ENCODE measurements at regions not wholly inside any gene's neighbourhood (a gene's known extent, or its start where the extent isn't known, plus 50 kb on each side); places are given as distances from the start of the nearest gene placed in this dataset.

- DNase-seq (ENCODE audit: low read depth in 3 of 3), result no peak
Observed at GRCh38 chr1:218677026-218677425, 331.9 kb downstream of the TGFB2 start.

DNA sequence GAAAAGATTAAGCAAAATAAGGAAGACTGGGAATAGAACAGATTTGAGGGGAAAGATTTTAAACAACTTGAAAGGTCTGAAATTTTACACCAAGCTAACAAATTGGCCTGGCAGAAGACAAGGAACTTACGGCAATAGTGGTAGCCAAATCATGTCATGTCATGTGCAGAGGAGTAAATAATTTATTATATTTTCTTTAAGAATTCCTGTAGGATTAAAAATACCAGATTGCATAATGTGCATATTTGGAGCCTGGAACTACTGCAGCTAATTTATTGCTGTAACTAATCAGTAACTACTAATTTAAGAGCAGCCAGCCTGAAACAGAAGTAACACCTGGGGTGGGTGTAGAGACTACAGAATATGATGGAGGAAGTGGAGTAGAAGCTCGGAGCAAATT, 334.3 kb downstream of the TGFB2 start:
- DNase-seq (ENCODE audit: low read depth in 3 of 3), result no peak

- no peak for DNase-seq (ENCODE audit: low read depth in 3 of 3)
Observed at GRCh38 chr1:218679988-218680748, 335.0 kb downstream of the TGFB2 start.

DNA sequence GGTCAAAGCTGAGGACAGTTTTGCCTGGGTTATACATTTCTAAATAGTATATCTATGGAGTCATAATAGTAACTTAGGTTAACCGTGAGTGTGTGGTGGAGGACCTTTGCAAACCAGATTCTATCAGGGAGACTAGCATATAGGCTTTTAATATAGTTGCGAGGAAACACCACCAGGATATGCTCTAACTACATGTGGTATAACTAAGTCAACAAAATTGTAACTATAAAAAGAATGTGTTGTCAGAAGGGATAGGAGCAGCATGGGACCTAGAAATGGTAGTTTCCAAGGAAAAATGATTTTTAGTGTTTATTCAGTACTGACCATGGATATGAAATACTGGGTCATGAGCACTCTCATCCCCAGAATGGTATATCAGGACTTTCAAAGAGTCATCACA, 338.1 kb downstream of the TGFB2 start:
- no peak for DNase-seq (ENCODE audit: low read depth in 3 of 3)

DNA sequence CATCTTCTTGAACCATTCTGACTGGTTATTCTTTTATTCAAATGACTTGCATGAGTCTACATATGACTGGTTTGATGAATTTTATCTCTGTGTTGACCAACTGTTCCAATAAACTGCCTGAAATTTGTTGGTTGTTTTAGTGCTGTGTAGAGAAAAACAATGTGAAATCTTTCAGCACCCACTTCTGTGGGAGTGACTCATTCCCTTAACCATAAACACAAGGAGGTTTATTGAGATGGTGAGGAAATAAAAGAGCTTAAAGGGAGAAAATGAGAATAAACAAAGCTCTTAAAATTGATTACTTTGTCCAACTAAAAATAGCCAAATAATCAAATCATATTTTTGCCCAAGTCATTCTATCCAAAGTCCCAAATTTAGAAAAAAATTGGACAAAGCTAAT, 341.1 kb downstream of the TGFB2 start:
- no peak for DNase-seq (ENCODE audit: low read depth in 3 of 3)

- no peak for DNase-seq (ENCODE audit: low read depth in 3 of 3)
Observed at GRCh38 chr1:218686761-218687160, 341.6 kb downstream of the TGFB2 start.

DNA sequence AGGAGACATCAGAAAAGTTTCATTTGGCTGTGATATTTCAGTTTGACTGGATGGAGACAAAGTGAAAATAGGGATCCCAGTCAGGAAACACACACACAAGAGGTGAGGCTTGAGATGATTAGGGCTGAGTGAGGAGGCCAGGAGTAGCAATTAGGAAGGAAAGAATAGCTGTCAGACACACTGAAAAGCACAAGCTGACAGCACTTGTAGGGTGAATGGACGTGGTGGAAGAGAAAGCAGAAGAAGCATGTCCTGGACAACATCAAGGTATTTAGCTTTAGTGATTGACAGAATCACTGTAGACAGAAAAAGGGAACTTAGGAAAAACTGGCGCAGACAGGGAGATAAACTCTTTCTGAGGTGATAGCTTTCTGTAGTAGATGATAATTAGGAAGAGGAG, 347.7 kb downstream of the TGFB2 start:
- no peak for DNase-seq (ENCODE audit: low read depth in 3 of 3)

DNA sequence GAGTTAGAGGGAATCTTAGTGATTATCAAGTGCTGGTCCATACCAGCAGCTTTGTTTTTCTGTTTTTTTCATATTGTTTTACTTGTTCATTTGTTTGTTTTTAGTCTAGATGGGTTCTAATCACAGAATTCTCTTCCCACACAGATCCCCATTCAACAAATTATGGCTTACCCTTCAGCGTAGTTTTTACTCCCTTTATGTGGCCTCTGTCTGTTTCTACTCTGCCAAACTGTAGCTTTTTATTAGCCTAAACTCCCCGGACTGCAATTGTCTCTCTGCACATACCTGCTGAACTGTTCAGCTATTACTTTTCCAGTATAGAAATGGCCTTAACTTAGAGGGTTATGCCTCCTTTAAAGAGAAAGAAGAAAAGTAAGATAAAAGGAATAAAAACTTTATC, 348.5 kb downstream of the TGFB2 start:
- DNase-seq (ENCODE audit: low read depth in 3 of 3), result no peak

- no peak for DNase-seq (ENCODE audit: low read depth in 3 of 3)
Observed at GRCh38 chr1:218694085-218694484, 348.9 kb downstream of the TGFB2 start.

DNA sequence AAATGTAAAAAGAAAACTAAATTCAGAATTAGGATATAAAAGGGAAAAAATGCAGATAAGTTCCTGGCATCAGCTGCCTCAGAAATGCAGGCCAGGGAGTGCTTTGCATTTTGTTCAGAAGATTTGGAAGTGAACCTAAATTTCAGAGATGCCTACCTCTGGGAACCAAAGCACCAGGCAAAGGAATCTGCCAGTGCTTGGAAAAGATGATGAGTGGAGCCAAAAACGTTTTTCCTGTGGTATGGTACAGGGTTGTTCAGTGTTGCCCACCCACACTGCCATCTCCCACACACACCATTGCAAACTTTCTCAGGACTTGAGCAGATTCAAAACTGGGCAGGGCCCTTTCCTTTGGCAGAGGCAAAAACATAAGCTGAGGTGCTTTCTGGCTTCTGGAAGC, 349.5 kb downstream of the TGFB2 start:
- DNase-seq (ENCODE audit: low read depth in 3 of 3), result no peak

DNA sequence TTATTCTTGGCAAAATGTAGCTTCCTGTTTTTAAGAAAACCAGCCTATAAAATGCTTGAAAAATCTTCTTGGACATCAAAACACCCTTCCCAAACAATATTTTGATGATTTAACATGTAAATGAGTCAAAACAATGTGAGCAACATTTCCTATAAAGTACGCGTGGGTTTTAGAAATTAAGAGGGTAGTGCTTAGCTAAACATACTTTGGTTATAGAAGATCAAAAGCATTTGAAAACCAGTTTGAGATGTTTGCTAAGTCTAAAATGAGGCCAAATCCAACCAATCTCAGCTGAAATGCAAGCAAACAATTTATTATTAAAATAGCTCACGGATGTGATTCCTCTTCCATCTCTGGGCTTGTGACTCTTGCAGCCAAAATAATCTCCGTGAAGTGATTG, 350.4 kb downstream of the TGFB2 start:
- DNase-seq (ENCODE audit: low read depth in 3 of 3), result no peak

GRCh38 chr1:218698141-218698540, 353.0 kb downstream of the TGFB2 start:
- no peak for DNase-seq (ENCODE audit: low read depth in 3 of 3)

GRCh38 chr1:218699421-218699820, 354.3 kb downstream of the TGFB2 start:
- DNase-seq (ENCODE audit: low read depth in 3 of 3), result no peak

DNA sequence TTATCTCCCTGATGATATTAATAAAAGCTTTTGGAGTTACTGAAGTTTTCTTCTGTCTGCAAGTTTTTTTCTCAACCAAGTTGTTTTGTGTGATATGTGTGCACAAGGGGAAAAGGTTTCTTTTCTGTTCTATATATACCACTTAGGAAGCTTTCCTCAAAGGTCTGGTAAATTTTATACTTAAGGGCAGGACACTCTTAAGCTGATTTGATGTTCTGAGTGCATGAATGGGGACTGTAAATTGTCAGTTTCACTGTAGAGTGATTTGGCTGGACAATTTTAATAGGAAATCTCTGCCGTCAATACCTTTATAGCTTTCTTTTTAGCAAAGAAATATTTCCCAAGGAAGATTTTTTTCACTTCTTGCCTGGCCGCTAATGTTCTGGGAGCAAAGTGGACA, 354.7 kb downstream of the TGFB2 start:
- DNase-seq (ENCODE audit: low read depth in 3 of 3), result no peak

GRCh38 chr1:218700666-218701065, 355.5 kb downstream of the TGFB2 start:
- no peak for DNase-seq (ENCODE audit: low read depth in 3 of 3)

DNA sequence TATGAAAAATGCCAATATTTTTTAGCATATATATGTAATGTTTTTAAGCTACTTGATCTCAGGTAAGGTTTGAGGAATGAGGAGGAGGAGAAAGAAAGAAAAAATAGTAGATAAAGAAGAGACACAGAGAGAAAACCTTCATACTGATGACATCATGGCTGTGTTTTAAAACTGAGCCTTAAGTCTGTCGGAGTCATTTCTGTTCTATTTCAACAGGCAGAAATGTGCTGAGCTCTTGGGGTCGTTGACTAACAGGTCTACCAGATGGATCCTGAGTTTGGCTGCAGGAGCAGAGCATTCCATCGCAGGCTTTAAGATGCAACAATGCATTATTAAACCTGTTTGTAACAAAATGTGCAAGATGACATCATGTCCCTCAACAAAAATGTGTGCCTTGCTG, 356.0 kb downstream of the TGFB2 start:
- no peak for DNase-seq (ENCODE audit: low read depth in 3 of 3)

- no peak for DNase-seq (ENCODE audit: low read depth in 3 of 3)
Observed at GRCh38 chr1:218702775-218703174, 357.6 kb downstream of the TGFB2 start.

DNA sequence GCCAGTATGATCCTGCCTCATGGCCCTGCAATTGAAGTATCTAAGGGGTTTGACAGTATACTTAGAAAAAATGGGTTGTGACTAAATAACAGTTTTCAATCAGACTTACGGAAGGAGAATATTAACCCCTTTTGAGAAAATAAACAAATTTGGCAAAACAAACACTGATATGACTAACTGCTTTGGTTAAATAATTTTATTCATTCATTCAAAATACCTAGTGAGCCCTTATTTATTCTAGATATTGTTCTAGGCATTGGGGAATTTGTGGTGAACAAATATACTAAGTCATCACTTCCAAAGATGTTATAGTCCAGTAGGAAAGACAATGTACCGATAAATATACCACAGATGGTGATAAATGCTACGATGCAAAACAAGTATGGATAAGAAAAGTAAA, 358.7 kb downstream of the TGFB2 start:
- DNase-seq (ENCODE audit: low read depth in 3 of 3), result no peak

DNA sequence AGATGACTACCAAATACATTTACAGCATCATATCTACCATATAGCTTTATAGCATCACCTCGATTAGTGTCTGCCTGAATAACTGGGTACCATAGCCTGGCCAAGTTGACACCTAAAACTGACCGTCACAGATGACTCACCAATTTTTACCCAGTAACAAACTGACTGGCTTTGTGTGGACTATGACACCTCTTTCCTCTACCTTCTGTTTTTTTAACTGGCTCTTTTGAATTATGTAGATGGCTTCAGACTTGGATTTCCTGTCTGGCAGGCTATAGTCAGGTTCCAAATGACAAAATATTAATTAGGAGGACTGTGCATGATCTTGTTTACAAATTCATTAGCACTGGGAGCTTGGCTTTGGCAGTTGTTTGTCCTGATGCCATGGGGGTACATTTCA, 360.3 kb downstream of the TGFB2 start:
- no peak for DNase-seq (ENCODE audit: low read depth in 3 of 3)

DNA sequence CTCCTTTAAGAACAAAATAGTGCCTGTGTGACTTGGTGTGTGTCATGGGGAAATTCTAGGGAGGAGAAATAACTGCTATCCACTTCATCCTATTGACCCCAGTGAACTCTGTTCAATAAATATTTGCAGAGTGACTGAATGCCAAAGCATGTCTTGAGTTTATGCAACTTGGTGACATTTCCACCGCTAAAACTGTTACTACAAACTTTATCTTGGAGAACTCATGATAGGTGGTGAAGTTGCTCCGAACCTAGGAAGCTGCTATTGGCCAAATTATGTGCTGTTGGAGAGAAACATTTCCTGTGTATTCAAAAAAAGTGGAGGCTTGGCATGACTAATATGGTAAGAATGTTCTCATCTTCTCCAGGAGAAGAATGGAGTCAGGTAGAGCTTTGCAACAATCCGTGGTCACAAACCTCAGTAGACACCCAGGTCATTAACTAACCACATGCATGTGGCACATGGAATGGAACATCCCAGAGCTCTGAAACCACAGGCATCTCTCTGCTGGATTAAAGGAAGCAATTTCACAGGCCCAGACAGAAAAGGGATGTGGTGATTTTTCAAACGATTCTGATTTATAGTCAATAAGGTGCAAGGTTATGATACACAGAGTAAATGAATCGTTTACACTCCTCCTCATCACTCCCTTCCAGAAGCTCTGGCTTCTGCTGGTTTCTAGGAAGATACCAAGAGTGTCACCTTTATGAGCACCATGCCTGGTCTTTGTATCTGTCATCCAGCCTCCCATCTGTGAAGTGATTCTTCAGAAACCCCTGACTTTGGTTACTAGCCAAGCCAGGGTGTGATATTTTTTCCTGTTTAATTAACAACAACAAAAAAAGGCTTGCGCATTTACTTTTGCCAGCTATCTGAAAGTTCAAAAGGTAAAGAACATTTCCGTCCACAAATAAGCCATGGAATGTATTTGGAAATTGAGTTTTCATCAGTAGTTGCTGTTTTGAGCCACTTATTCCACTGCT, 361.1 kb downstream of the TGFB2 start:
- no peak for DNase-seq (ENCODE audit: low read depth in 3 of 3)

DNA sequence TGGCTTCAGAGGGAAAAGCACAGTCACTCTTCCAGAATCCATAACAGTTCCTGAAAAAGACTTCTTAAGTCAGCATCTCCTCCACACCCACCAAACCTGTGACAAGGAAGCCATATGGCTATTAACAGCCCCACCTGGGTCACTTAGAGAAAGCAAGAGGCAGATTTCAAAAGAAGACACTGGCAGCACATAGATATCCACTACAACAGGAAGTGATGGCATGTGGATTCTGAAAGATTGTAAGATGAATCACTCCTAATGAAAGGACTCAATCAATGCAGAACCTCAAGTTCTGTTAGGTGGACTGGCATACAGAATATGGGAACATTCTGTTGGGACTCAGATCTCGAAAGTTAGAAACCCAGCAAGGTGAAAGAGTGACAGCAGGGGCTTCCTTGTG, 365.9 kb downstream of the TGFB2 start:
- no peak for DNase-seq (ENCODE audit: low read depth in 3 of 3)

- DNase-seq (ENCODE audit: low read depth in 3 of 3), result no peak
Observed at GRCh38 chr1:218711884-218712674, 366.9 kb downstream of the TGFB2 start.
